T-helper 2 cell treated with Interferon-gamma antibody and Interleukin-4, amounts not matched to agents 5 μg/mL and 100 μg/mL, for 36 hours (primary cell): ENCODE measurements at regions not wholly inside any gene's neighbourhood (a gene's known extent, or its start where the extent isn't known, plus 50 kb on each side); places are given as distances from the start of the nearest gene placed in this dataset.
"Not testable (repeated sequence)": the region's sequence is repeated elsewhere in the genome, so short reads cannot be mapped to it uniquely, and the experiment has no call there.

Experiments
- DNase-seq: peaks from one replicate; pipeline ENCODE4 v3.0.0; 2021; ENCODE audit warnings: low spot score
- H3K27ac Mint-ChIP-seq: one replicate; pipeline ENCODE4 v1.8.0; 2021; ENCODE audit warnings: mild to moderate bottlenecking, mixed read lengths
- H3K27me3 Mint-ChIP-seq: one replicate; pipeline ENCODE4 v1.8.0; 2021; ENCODE audit warnings: low read depth, mixed read lengths
- H3K36me3 Mint-ChIP-seq: one replicate; pipeline ENCODE4 v1.8.0; 2021; ENCODE audit warnings: low read depth, mixed read lengths
- H3K4me1 Mint-ChIP-seq: one replicate; pipeline ENCODE4 v1.8.0; 2021; ENCODE audit warnings: low read depth, mixed read lengths
- H3K4me3 Mint-ChIP-seq: one replicate; pipeline ENCODE4 v1.8.0; 2022; ENCODE audit warnings: mild to moderate bottlenecking, moderate library complexity, mixed read lengths
- H3K9me3 Mint-ChIP-seq: one replicate; pipeline ENCODE4 v1.8.0; 2021; ENCODE audit warnings: mixed read lengths

DNA sequence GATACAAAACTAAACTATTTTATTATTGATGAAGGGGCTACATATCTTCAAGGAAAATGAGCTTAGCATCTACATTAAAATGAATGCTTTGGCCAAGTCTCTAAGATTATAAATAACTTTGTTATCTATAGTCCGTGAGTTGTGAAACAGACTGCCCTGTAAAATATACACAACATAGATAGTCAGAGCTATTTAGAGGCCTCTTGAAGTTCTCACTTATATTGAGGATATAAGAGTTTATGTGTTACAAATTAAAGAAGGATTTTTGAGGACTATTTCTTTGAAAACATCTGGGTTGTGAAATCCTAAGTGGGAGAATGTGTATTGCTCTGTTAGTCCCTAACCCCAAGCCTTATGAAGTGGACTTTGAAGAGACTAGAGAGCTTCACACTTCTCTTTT is 292.0 kb upstream of the CDH2 start:
- Mint-ChIP-seq H3K27ac (no peak overlapping the region), H3K27me3 (no peaks in the 10 kb centered on the region), H3K4me1 (no peaks in the 10 kb centered on the region), H3K9me3 (peaks cover 40% of the 10 kb centered on the region), H3K4me3 (no peak overlapping the region), H3K36me3 (no peaks in the 10 kb centered on the region)
- DNase-seq, result no peak

DNA sequence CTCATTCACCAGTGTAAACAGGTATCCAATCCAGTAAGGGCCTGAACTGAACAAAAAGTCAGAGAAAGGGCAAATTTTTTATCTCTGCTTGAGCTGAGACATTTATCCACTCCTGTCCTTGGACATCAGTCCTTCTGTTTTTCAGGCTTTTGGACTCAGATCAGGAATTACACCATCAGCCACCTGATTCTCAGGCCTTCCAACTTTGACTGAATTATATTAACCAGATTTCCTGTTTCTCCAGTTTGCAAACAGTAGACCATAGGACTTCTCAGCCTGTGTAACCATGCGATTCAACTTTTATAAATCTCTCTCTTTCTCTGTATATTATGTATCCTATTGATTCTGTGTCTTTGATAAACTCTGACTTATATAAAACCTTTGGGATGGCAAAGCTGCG is 289.3 kb upstream of the CDH2 start:
- Mint-ChIP-seq H3K9me3 (peaks cover 40% of the 10 kb centered on the region), H3K27me3 (no peaks in the 10 kb centered on the region), H3K4me1 (no peaks in the 10 kb centered on the region), H3K4me3 (no peak overlapping the region), H3K27ac (no peak overlapping the region), H3K36me3 (no peaks in the 10 kb centered on the region)
- DNase-seq, result no peak

DNA sequence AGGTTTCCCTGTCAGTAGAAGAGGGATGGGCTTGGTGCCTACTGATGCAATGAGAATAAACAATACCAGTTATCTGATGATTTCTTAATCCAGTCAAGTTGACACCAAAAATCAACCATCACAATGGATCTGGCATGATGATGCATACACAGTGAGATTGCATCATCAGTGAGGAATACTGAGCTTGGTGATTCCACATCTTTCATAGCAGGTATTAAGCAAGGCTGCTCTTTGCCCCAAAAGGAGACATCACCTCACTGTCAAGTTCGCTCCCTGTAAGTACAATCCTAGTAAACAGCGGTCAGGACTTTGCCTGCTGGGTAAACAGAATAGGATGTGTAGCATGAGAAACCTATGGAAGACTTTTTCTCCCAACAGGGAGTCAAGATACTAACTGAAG is 282.7 kb upstream of the CDH2 start:
- Mint-ChIP-seq H3K4me1 (no peaks in the 10 kb centered on the region), H3K4me3 (no peak overlapping the region), H3K27ac (no peak overlapping the region), H3K9me3 (peaks cover 39% of the 10 kb centered on the region), H3K36me3 (no peaks in the 10 kb centered on the region), H3K27me3 (no peaks in the 10 kb centered on the region)
- no peak for DNase-seq

DNA sequence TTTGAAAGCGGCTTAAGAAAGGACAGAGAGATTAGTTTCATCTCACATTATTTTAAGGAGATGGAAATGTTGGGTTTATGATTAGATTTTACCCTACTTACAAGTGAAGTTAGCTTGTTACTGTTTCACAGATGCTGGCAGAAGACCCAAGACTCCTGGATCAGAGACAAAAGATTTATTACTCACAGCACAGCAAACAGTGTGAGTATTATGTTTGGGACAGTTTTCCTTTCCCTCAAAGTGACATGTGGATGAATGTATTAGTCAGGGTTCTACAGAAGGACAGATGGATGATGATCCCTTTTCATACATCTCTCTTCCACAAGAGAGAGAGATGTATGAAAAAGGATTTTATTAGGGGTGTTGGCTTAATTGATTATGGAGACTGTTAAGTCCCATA is 281.8 kb upstream of the CDH2 start:
- Mint-ChIP-seq H3K27ac (no peak overlapping the region), H3K36me3 (no peaks in the 10 kb centered on the region), H3K9me3 (peaks cover 34% of the 10 kb centered on the region), H3K4me3 (no peak overlapping the region), H3K27me3 (no peaks in the 10 kb centered on the region), H3K4me1 (no peaks in the 10 kb centered on the region)
- no peak for DNase-seq

DNA sequence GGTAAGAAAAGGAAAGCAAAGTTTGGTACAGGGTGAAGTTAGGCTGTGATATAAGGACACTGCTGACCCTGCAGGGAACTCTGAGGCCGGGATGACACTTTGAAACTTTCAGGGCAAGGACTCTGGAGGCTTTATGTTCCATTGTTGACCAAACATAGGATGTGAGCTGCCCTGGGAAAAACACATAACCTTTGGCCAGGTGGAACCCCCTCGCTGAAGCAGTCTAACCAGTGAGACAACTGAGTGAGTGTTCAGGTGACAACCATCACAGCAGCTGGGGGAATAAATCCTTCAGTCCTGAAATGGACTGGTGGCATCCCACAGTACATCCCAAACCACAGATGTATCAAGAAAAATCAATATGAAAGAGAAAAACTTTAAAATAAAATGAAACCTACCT is 280.9 kb upstream of the CDH2 start:
- Mint-ChIP-seq H3K36me3 (no peaks in the 10 kb centered on the region), H3K9me3 (peaks cover 35% of the 10 kb centered on the region), H3K4me3 (no peak overlapping the region), H3K27ac (no peak overlapping the region), H3K4me1 (no peaks in the 10 kb centered on the region), H3K27me3 (no peaks in the 10 kb centered on the region)
- no peak for DNase-seq

DNA sequence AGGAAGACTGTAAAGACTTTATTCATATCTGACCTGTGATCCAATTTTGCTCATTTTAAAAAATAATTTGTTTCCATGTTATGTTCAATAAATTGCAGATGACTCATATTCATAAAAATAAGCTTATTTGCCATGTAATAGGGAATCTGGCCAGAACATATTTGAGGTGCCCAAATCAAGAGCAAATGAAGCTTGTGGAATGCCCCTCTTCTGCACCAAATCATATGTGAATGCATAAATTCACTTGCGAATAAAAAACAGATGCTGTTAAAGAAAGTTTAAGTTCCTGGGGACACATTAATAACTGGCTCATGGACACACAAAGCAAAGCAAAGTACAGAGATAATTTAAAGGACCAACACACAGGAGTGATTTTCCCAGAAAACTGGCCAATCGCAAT is 279.0 kb upstream of the CDH2 start:
- no peak overlapping the region for H3K4me3 Mint-ChIP-seq

DNA sequence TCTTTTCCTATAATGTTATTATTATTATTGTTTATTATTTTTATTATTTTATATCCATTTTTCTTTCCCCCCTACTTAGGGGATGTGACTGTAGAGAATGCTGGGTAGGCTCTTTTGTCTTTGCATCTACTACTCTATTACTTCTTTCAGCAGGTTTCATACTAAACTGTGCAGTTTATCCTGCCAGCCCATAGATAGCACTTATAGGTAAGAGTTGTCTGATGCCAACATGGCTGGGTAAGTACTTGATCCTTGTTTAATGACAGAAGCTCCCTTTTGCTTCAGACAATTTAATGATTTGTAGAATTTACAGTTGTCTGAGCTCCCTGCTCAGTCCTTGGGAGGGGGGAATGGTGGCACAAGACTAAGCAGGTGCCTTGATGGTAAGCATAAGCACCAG is 262.9 kb upstream of the CDH2 start:
- no peak overlapping the region for H3K27ac Mint-ChIP-seq
- H3K9me3 Mint-ChIP-seq, result peaks cover 43% of the 10 kb centered on the region
- no peak for DNase-seq
- H3K4me1 Mint-ChIP-seq, result no peaks in the 10 kb centered on the region
- no peaks in the 10 kb centered on the region for H3K27me3 Mint-ChIP-seq
- H3K4me3 Mint-ChIP-seq, result no peak overlapping the region
- no peaks in the 10 kb centered on the region for H3K36me3 Mint-ChIP-seq

More for the DNA sequence above, 279.0 kb upstream of the CDH2 start:
- Mint-ChIP-seq H3K36me3 (no peaks in the 10 kb centered on the region), H3K27ac (no peak overlapping the region), H3K9me3 (peaks cover 30% of the 10 kb centered on the region), H3K27me3 (no peaks in the 10 kb centered on the region), H3K4me1 (no peaks in the 10 kb centered on the region)
- DNase-seq, result no peak

DNA sequence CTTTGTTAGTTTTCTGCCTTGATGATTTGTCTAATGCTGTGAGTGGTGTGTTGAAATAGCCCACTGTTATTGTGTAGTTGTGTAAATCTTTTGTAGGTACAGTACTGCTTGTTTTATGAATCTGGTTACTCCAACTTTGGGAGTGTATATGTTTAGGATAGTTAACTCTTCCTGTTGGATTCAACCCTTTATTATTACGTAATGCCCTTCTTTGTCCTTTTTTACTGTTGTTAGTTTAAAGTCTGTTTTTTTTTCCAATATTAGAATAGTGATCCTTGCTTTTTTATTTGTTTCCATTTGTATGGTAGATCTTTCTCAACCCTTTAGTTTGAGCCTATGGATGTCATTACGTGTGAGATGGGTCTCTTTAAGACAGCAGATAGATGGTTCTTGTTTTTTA is 261.5 kb upstream of the CDH2 start:
- no peak for DNase-seq
- Mint-ChIP-seq H3K9me3 (peaks cover 50% of the 10 kb centered on the region), H3K4me3 (no peak overlapping the region), H3K36me3 (no peaks in the 10 kb centered on the region), H3K27ac (no peak overlapping the region), H3K27me3 (no peaks in the 10 kb centered on the region), H3K4me1 (no peaks in the 10 kb centered on the region)

DNA sequence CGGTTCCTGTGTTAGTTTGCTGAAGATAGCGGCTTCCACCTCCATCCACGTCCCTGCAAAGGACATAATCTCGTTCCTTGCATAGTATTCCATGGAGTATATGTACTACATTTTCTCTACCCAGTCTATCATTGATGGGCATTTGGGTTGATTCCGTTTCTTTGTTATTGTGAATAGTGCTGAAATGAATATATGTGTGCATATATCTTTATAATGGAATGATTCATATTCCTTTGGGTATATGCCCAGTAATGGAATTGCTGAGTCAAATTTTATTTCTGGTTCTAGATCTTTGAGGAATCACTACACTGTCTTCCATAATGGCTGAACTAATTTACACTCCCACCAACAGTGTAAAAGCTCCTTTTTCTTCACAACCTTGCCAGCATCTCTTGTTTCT is 255.4 kb upstream of the CDH2 start:
- no peaks in the 10 kb centered on the region for H3K4me1 Mint-ChIP-seq
- no peaks in the 10 kb centered on the region for H3K36me3 Mint-ChIP-seq
- peaks cover 30% of the 10 kb centered on the region for H3K9me3 Mint-ChIP-seq
- H3K4me3 Mint-ChIP-seq, result no peak overlapping the region
- no peaks in the 10 kb centered on the region for H3K27me3 Mint-ChIP-seq
- no peak overlapping the region for H3K27ac Mint-ChIP-seq
- DNase-seq, result no peak

DNA sequence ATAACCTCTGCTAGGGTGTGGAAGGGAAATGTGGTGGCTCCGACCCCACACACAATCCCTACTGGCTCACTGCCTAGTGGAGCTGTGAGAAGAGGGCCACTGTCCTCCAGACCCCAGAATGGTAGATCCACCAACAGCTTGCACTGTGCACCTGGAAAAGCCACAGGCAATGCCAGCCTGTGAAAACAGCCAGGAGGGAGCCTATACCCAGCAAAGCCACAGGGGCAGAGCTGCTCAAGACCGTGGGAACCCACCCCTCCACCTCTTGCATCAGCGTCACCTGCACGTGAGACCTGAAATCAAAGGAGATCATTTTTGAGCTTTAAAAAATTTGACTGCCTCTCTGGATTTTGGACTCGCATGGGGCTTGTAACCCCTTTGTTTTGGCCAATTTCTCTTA is 249.0 kb upstream of the CDH2 start:
- Mint-ChIP-seq H3K27ac (no peak overlapping the region), H3K4me1 (no peaks in the 10 kb centered on the region), H3K27me3 (no peaks in the 10 kb centered on the region), H3K4me3 (no peak overlapping the region), H3K9me3 (peaks cover 43% of the 10 kb centered on the region), H3K36me3 (no peaks in the 10 kb centered on the region)
- no peak for DNase-seq

DNA sequence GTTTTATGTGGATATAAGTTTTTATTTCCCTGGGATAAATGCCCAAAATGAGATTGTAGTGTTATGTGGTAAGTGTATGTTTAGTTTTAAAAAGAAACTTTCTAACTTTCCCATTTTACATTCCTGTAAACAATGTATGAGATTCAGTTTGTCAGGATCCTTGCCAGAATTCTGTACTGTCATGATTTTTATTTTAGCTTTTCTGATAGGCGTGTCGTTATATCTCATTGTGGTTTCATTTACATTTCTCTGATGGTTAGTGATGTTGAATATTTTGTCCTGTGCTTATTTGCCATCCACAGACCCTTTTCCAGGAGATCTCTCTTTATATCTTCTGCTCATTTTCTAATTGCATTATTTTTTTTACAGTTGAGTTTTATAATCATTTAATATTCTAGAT is 245.6 kb upstream of the CDH2 start:
- Mint-ChIP-seq H3K4me1 (no peaks in the 10 kb centered on the region), H3K4me3 (no peak overlapping the region), H3K27me3 (no peaks in the 10 kb centered on the region), H3K36me3 (no peaks in the 10 kb centered on the region), H3K27ac (no peak overlapping the region), H3K9me3 (peaks cover 31% of the 10 kb centered on the region)
- no peak for DNase-seq

DNA sequence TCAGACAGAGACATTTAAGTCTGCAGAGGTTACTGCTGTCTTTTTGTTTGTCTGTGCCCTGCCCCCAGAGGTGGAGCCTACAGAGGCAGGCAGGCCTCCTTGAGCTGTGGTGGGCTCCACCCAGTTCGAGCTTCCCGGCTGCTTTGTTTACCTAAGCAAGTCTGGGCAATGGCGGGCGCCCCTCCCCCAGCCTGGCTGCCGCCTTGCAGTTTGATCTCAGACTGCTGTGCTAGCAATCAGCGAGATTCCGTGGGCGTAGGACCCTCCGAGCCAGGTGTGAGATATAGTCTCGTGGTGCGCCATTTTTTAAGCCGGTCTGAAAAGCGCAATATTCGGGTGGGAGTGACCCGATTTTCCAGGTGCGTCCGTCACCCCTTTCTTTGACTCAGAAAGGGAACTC is 245.0 kb upstream of the CDH2 start:
- DNase-seq, H3K4me1 Mint-ChIP-seq, H3K27ac Mint-ChIP-seq, H3K4me3 Mint-ChIP-seq, H3K27me3 Mint-ChIP-seq, H3K36me3 Mint-ChIP-seq: not testable (repeated sequence)
- H3K9me3 Mint-ChIP-seq, result peaks cover 28% of the 10 kb centered on the region

DNA sequence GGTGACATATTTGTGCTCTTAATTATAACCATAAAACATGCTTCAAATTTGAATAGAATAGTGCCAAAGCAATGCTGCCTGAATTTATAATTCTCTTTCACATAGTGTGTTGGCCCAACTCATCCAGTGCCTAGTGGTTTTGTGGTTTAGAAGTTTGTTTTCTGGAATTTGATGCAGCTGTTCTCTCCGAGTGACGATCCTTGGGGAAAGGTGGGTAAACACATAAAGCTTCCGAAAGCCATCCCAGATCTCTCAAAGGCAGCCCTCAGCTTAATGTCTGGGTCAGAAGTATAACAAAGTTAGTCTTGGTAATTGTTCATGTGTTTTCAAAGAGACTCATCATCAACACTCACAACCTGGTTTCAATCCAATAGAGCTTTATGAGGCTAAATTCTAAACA is 235.6 kb upstream of the CDH2 start:
- Mint-ChIP-seq H3K4me3 (no peak overlapping the region), H3K36me3 (no peaks in the 10 kb centered on the region), H3K4me1 (no peaks in the 10 kb centered on the region), H3K27me3 (no peaks in the 10 kb centered on the region), H3K27ac (no peak overlapping the region), H3K9me3 (peaks cover 24% of the 10 kb centered on the region)
- DNase-seq, result no peak

DNA sequence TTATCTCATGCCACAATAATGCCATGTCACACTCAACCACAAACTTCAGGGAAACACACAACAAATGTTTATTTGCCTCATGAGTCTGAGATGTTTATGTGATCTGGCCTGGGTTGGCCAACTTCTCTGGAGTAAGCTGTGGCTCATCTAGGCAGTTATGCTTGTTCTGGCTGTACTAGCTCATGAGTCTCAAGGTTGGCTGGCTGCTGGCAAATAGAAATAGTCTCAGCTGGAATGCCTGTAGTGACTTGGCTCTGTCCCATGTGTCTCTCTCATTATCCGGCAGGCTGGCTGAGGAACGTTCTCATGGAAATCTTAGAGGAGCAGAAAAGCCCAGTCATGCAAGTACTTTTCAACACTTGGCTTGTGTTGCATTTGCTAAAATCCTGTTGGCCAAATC is 234.9 kb upstream of the CDH2 start:
- H3K36me3 Mint-ChIP-seq, result no peaks in the 10 kb centered on the region
- H3K9me3 Mint-ChIP-seq, result peaks cover 24% of the 10 kb centered on the region
- no peak for DNase-seq
- H3K27me3 Mint-ChIP-seq, result no peaks in the 10 kb centered on the region
- no peak overlapping the region for H3K27ac Mint-ChIP-seq
- H3K4me1 Mint-ChIP-seq, result no peaks in the 10 kb centered on the region
- H3K4me3 Mint-ChIP-seq, result no peak overlapping the region

DNA sequence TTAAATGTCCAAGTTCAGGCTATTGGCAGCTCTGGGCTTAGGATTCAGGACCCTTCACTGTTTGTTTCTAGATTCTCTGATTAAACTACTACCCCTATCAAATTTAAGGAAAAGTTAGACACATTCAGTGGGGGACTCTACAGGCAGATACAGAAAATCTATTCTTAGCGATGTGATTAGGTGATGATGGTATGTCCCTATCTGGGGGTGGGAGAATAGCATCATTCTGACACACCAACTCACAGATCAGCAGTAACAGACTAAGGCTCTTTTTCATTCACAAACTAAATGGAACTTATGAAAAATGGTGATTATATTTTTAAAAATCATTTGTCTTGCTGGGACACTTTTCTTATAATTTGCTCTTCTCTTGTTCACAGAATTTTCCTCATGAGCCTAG is 232.9 kb upstream of the CDH2 start:
- Mint-ChIP-seq H3K36me3 (no peaks in the 10 kb centered on the region), H3K9me3 (peaks cover 22% of the 10 kb centered on the region), H3K27me3 (no peaks in the 10 kb centered on the region), H3K27ac (no peak overlapping the region), H3K4me3 (no peak overlapping the region), H3K4me1 (no peaks in the 10 kb centered on the region)
- DNase-seq, result no peak

DNA sequence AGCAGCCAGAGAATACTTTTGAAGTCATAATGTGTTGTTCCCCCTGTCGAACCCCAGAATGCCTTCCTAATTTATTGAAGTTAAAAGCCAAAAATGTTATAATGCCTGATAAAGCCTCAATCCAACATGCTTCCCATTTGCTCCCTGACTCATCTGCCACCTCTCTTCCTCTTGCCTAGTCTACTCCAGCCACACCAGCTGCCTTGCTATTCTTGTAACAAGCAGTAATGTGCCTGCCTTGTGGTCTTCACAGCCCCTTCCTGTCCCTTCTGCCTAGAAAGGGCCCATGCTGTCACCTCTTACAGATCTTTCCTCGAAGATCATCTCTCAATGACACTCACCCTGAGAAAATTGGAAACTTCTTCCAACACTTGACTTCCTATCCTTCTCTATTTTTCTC is 231.6 kb upstream of the CDH2 start:
- Mint-ChIP-seq H3K4me1 (no peaks in the 10 kb centered on the region), H3K4me3 (no peak overlapping the region)

More for the DNA sequence above, 231.6 kb upstream of the CDH2 start:
- Mint-ChIP-seq H3K9me3 (peaks cover 31% of the 10 kb centered on the region), H3K27me3 (no peaks in the 10 kb centered on the region), H3K36me3 (no peaks in the 10 kb centered on the region), H3K27ac (no peak overlapping the region)
- no peak for DNase-seq
